GM06990 (cell line): ENCODE measurements at regions not wholly inside any gene's neighbourhood (a gene's known extent, or its start where the extent isn't known, plus 50 kb on each side); places are given as distances from the start of the nearest gene placed in this dataset.

ENCODE experiments used
- DNase-seq: peaks from one replicate; pipeline ENCODE4 v3.0.0-alpha.2; 2011; ENCODE audit not compliant: insufficient read length; ENCODE audit errors: extremely low read depth
- H3K27me3 ChIP-seq: replicated peaks from 2 replicates; pipeline ENCODE4 v1.6.0; 2011; ENCODE audit warnings: low read length; ENCODE audit not compliant: control insufficient read depth, insufficient read depth
- H3K36me3 ChIP-seq: 2 replicates; pipeline ENCODE4 v1.5.1; 2011; ENCODE audit warnings: low read length; ENCODE audit not compliant: control insufficient read depth, insufficient read depth
- H3K4me3 ChIP-seq: replicated peaks from 2 replicates; pipeline ENCODE4 v1.5.1; 2011; ENCODE audit warnings: low read depth, mild to moderate bottlenecking, control low read depth, low read length
- TF ChIP-seq, protein P1 (sequence below): IDR thresholded peaks from 2 replicates; pipeline ENCODE4 v1.5.1; 2011; ENCODE audit warnings: low read length, control low read depth, mild to moderate bottlenecking, inconsistent platforms; ENCODE audit not compliant: insufficient read depth, poor library complexity, severe bottlenecking

- TF ChIP-seq, protein P1, sequence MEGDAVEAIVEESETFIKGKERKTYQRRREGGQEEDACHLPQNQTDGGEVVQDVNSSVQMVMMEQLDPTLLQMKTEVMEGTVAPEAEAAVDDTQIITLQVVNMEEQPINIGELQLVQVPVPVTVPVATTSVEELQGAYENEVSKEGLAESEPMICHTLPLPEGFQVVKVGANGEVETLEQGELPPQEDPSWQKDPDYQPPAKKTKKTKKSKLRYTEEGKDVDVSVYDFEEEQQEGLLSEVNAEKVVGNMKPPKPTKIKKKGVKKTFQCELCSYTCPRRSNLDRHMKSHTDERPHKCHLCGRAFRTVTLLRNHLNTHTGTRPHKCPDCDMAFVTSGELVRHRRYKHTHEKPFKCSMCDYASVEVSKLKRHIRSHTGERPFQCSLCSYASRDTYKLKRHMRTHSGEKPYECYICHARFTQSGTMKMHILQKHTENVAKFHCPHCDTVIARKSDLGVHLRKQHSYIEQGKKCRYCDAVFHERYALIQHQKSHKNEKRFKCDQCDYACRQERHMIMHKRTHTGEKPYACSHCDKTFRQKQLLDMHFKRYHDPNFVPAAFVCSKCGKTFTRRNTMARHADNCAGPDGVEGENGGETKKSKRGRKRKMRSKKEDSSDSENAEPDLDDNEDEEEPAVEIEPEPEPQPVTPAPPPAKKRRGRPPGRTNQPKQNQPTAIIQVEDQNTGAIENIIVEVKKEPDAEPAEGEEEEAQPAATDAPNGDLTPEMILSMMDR: no peak
- no peak overlapping the region for H3K4me3 ChIP-seq
- H3K36me3 ChIP-seq: no peaks in the 10 kb centered on the region
- H3K27me3 ChIP-seq: no peaks in the 10 kb centered on the region
- DNase-seq: no peak
Observed at GRCh38 chr16:64498363-64498762, 623.5 kb downstream of the CDH11 start.

GRCh38 chr16:64493709-64494108 lies 628.2 kb downstream of the CDH11 start:
- no peaks in the 10 kb centered on the region for H3K36me3 ChIP-seq
- no peak for DNase-seq
- TF ChIP-seq, protein P1: no peak
- H3K27me3 ChIP-seq: no peaks in the 10 kb centered on the region
- H3K4me3 ChIP-seq: no peak overlapping the region

- TF ChIP-seq, protein P1: no peak
- Histone ChIP-seq H3K4me3 (no peak overlapping the region), H3K36me3 (no peaks in the 10 kb centered on the region), H3K27me3 (no peaks in the 10 kb centered on the region)
- no peak for DNase-seq
Observed at GRCh38 chr16:64489449-64489848, 632.4 kb downstream of the CDH11 start.

GRCh38 chr16:64486561-64486960 lies 635.3 kb downstream of the CDH11 start:
- no peak for DNase-seq
- TF ChIP-seq, protein P1: no peak
- Histone ChIP-seq H3K4me3 (no peak overlapping the region), H3K27me3 (no peaks in the 10 kb centered on the region), H3K36me3 (no peaks in the 10 kb centered on the region)

DNA sequence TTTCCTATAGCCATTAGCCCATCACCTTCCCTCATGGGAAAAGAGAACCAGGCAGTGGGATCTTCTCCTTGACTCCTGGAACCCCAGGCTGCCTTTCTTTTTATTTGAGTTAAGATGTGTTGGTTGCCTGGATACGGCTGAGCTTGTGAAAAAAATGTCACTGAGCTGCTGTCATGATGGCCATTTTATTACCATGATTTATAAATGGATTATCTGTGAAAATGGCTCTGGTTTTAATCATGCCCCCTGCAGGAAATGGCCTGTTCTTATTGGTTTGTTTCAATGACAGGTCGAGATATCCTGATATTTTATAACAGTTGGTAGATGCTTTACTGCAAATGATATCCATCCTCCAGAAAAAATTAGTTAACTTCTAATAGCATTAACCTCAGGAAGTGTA lies 640.4 kb downstream of the CDH11 start:
- no peaks in the 10 kb centered on the region for H3K27me3 ChIP-seq
- H3K4me3 ChIP-seq: no peak overlapping the region
- DNase-seq: no peak
- TF ChIP-seq, protein P1: no peak
- no peaks in the 10 kb centered on the region for H3K36me3 ChIP-seq

DNA sequence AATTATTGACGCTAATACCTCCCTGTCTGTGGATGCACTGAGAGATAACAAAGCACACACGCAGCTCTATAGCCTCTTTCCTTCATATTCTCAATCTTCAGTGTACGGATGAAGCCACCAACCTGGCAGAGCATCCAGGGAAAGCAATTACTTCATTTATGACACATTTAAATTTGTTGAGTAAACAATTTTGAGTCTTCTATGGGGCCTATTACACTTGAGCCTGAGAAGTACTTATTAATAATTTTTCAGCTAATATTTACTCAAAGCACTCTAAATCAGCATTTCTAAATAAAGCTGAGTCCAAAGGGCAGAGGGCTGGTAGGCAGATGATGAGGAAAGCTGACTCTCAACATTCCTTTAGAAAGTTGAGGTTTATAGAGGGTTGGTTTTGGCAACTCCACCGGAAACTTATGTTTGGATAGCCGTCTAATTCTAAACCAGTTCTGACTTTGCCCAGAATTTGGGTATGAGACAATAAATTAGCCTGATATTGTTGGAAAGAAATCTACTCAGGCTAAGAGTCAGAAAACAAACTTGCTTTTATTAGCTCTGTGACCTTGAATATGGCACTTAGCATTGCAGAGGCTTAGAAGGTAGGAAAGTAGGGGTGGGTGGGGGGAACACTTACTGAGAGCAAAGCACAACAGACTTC lies 643.5 kb downstream of the CDH11 start:
- TF ChIP-seq, protein P1: no peak
- H3K4me3 ChIP-seq: no peak overlapping the region
- H3K36me3 ChIP-seq: no peaks in the 10 kb centered on the region
- DNase-seq: no peak
- no peaks in the 10 kb centered on the region for H3K27me3 ChIP-seq
